ENCODE measurements at regions not wholly inside any gene's neighbourhood (a gene's known extent, or its start where the extent isn't known, plus 50 kb on each side); places are given as distances from the start of the nearest gene placed in this dataset.

DNA sequence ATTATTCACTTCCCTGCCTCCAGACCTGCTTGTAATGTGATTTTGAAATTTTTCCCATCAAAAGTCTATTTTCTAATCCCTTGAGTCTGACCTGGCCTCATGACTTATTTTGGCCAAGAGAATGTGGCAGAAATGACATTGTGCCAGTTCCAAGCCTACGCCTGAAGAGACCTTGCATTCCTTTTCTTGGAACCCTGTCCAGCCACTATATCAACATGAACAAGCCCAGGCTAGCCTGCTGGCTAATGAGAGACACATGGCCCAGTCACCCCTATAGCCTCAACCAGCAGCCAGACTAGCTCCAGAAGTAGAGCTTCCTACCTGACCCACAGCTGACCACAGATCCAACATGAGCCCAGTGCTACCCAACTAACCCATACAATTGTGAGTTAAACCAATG, 121.1 kb upstream of the ACP3 start:
- DNase-seq = no peak

DNA sequence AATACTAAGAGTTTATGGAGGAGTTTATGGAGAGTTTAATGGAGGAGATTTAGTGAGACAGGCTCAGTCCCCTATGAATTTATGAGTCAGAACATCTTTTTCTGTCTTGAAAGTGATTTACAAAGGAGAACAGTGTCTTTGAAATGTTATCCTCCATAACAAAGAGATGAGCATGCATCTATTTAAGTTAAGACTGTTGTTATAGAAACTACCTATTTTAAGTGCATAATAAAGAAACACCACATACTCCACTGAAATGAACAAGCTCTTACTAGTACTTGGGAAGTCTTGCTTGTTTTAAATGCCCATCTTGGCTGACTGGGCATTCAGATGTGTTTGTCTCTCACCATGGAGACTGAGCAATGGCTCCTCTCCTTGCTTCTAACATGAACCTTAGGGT, 118.7 kb upstream of the ACP3 start:
- no peak for DNase-seq

DNA sequence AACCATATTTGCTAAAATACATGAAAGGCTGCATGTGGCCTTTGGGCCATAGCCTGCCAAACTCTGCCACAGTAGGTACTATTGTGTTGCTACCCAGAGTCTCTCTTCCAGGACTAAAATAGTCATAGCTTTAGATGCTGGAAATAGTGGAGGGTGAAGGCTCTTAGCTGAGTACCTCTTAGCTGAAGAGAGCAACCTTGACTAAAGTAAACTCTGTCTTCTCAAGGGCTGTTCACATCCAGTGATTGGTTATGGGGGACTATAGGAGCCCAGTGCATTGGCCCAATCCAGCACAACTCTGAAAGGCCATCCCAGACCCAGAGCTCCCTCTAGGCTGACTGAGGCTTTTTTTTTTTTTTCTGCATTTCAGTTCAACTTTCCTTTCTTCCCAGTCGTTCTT, 117.8 kb upstream of the ACP3 start:
- DNase-seq = no peak

DNA sequence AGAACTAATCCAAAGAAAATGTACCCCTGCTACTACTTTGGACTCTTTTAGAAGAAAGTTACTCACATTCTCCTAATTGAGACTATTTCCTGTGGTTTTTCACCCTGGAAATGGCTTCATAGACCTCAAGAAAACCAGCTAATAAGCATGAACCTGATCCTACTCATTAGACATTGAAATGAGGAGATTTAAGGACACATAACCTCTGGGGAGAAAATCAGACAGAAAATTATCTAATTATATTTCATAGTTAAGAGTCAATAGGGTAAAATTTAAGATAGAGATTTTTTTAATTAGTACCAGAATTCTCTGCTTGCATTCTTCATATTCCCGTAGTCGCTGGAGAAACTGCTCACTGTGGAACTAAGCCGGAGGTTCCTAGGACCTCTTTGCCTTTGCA, 114.6 kb upstream of the ACP3 start:
- DNase-seq = no peak

DNA sequence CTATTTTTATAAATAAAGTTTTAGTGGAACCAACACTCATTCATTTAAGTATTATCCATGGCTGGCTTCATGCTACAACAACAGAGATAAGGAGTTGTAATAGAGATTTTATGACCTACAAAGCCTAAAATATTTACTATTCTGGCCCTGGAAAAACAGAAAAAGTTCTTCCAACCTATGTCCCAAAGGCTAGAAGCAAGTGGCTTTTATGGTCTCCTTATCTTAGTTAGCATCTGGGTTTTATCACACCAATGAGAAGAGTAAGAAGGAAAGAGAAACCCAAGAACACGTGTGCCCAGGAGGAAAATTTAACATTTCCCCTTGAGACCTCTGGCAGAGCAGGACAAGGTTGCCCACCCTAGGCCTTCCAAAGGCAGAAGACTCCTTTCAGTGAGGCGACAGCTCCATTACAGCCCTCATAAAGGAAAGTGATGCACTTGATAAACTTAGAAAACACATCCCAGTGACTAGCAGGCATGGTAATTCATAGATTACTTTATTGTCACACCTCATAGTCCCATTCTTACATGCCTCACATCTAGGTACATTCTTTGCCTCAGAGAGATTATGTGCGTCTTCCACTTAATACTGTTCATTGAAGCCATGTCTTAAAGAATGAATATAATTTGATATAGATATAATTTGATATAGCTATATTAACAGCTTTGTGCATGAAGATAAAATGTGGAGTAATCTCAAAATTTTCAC, 113.2 kb upstream of the ACP3 start:
- DNase-seq = no peak

DNA sequence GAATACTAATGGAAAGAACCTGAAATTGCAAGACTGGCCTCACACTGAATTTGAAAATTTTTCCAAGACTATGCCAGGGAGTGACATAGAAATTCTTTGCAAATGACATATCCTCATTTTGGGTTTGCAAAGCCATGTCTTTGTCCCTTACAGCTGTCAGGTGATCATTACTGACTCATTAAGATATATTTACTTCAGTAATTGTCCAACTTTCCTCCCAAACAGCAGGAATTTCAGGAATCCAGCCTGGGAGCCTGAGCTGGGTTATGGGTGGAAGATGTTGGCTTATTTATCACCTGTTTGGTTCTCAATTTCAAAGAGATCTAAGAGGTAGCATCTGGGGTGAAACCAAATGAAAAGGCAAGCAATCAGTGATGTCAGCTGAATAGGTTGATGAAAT, 111.6 kb upstream of the ACP3 start:
- no peak for DNase-seq

DNA sequence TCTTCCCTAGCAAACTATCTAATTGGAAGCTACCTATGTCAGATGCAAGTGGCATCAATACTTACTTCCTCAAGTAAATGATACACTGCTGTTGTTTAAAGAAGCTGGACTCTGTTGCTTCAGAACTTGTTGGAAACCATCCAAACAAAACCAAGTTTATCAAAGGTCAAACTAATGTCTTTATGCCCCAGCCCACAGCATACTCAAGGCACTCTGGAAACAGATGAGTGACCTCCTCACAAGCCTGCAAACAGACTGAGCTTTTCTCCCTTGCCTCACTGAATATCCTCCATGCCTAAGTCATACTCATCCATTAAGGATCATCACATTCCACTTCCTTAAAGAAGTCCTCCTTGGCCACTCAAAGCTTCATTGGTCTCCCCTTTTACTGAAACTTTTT, 107.4 kb upstream of the ACP3 start:
- no peak for DNase-seq

DNA sequence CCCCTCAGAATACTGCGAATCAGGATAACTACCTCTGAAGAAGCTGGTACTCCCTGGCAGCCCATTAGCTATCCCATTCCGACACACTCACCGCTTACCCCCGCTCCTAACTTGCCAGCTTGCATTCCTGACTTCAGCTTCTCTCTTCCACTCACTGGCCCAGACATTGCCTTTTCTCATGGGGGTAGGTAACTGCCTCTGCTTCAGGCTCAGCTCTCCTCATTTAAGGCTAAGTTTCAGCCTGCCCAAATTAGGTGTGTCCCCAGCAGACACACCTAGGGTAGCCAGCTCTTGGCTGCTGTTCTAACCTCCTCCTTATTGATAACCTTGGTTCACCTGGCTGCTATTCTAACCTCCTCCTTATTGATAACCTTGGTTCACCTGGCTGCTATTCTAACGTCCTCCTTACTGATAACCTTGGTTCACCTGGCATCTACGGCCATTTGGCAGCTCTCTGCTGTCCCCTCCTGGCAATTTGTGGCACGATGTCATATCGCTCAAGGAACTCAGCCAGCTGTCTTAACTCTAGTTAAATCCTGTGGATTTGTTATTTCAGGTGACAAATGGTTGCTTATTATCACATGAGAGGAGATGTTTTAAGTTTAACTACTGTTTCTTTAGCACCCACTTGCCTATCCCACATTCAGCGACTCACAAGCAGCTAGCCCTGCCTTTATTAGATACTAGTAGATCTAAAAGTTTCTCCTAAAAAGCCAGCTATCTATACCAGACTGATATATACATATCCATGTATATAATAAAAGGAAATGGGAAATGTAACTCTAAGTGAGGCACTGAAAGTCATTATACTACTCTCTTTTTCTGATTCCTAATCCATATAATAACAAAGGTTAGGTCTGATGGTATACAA, 106.5 kb upstream of the ACP3 start:
- peak; percentile 3 to 11 for DNase-seq

DNA sequence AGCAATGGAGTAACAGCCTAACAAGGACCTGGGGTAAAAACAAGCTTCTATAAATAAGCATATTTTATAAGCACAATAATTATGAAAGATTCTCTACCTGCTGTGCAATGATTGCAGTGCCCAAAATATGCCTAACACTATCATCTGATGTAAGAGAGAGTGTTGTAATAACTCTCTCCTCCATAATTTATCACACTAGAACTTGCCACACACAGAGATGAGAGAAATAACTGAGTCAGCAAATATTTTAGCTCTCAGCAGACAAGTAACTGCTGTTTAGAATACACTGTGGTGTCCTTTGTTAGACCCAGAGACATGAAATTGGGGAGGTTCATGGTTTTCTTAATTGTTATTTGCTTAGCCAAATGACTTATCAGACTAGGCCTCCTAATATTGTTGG, 105.3 kb upstream of the ACP3 start:
- DNase-seq = no peak

DNA sequence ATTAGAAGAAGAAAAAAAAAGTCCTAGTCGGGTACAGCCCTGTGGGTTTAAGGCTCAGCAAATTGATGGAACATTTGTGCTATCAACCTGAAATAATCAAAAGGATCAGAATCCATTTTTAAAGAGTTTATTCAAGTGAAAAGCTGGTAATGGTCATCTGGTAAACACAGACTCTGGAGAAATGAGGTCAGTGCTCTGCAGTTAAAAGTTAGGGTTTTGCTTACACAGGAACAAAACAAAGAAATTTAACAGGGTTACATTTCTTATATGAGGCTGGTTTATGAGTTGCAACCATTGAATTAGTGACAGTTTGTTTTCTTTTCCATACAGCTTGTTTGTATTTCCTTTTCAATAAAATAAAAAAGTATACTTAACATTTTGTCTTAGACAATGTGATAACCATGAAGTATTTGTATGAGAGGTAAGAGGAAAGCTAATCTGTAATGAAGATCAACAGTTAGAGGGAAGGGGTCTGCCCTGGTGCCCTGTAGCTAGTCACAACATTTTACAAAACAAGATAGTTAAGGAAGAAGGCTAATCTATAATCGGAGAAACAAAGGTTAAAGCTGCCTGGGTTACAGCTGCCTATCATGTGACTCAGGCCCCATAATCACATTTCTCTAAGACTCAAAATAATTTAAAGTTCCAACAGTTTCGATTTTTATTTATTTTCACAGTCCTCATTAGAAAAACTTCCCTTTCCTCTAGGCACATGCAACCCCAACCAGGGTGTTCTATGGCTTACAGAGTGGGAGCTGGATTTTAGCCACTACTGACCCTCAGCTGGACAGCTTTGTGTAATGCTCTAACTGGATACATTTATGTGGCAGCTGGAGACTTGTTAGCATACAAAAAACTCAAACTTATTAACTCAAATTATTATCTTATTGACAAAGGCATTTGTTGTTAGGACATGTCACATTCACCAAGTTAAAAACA, 98.1 kb upstream of the ACP3 start:
- DNase-seq = no peak

DNA sequence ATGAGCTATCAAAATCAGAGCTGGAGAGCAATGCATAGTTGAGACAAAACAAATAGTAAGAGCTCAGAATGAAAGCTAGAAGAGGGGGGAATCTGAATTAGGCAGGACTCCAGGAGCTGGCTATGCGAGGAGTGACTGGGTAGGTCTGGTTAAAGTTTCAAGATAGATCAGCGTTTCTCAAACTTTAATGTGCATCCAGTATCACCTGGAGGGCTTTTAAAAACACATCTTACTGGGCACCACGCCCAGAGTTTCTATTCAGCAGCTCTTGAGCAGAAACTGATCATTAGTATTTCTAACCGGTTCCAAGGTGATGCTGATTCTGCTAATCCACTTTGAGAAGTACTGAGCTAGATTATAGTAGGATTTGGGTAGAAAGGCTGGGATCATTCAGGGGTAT, 96.2 kb upstream of the ACP3 start:
- DNase-seq = no peak

DNA sequence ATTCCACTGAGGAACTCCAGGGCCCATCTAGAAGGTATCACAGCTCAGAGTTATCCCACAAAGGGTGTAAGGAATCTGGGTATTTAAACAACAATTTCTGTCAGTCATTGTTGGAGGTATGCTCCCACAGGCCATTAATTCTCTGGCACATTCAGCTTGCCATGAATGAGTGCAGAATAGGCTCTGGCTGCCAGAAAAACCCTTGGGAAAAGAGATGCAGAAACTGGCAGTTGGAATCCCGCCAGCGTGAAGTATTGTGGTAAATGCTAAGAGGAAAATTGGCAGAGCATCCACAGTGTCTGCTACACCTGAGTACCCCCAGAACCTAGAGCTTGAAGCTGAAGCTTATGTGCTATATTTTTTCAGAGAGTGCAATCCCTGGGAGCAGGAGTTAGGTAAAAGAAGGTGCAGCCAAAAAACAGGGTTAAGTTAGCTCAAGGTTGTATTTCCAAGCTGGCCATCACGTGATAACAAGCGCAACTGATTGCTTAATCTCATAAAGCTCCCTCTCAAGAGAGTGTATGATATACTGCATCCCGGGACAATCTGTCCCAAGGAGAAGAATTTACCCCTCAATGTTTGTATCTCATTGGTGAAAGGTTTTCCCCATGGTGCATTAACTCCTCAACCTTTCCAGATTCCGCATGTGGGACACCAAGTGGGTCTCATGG, 94.2 kb upstream of the ACP3 start:
- DNase-seq = no peak

DNA sequence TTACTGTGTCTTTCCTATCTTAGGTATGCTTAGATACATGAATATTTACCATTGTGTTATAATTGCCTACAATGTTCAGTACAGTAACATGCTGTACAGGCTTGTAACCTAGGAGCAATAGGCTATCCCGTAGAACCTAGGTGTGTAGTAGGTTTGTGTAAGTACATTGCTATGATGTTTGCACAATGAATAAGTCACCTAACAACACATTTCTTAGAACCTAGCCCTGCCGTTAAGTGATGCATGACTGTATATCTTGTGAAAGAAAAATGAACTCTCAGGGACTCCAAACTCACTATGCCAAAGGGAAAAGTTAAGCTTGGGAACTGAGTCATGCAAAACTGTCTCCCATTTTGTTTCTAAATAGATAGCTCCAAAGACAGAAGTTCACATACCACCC, 91.5 kb upstream of the ACP3 start:
- DNase-seq = no peak

DNA sequence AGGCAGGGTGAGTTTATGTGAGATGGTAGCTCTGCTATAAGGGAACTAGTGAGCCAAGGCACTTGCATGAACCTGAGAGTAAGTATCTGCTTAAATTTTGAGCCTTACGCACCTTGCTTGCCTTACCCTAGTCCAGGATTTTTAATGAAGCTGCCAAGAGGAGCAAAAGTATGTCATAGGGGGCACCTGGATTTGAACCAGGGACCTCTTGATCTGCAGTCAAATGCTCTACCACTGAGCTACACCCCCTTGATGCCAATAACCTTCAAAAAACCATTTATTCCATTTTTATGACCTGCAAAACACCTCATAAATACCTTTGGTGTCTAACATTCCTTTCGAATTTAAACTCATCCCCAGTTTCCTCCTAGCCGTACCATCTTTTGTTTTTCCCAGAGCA, 88.3 kb upstream of the ACP3 start:
- DNase-seq = no peak

DNA sequence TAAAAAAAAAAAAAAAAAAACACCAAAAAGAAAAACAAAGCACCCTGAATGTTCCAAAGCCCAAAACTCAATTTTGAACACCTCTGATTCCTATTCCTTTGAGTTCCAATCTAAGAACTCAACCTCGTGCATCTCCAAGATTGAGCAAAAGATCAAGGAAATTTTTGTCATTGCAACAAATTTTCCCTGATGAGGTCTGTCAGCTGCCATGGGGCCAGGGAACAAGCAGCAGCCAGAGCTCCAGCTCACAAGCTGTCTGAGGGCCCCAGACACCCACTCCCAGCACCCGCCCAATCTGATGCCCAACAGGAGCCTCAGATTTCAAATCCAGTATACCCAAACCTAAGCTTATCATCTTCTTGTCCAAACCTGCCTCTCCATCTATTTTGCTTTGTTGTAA, 87.6 kb upstream of the ACP3 start:
- no peak for DNase-seq

DNA sequence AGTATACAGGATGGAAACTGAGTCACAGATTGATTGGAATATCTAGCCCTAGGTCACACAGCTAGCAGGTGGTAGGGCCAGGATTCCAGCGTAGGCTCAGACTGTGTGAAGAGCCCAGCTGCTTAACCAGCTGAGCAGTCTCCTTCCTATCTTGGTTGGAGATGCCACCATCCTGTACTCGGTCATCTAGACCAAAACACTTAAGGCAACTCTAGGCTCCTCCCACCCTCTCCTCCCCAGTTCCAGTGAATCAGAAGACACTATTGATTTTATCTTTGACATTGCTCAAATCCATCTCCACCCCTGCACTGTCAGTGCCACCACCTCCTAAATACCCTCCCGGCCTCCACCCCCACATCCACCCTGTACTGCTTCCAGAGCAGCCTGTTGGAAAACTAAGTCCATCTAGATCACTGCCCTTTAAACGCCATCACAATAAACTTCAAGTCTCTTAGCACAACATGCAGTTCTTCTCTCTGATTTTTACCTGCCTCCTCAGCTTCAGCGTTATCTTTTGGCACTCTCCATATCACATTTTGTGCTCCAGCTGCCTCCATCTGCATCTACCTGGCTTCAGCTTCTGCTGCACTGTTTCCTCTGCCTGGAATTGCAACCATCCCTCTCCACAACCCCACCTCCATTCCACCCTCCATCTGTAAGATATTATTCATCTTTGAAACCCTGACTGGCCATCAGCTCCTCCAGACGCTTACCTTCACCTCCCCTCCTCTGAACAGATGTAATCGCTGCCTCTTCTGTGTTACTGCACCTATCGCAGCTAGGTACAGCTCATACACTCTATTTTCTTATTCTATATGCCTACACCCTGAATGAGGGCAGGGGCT, 86.8 kb upstream of the ACP3 start:
- no peak for DNase-seq

DNA sequence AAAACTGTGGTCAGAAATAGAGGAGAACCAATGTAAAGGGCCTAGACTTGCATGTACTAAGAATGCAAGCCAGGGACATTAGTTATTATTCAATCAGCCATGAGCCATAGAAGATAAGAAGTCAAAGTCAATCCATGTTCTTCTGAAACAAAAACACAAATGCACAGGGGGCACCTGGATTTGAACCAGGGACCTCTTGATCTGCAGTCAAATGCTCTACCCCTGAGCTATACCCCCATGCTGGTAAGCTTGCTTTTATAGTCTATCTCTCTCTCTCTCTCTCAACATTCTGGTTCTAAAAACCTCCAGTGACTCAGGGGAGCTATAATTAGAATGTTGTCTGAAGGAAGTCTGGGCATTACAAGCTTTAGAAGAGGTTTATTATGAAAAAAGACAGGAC, 85.6 kb upstream of the ACP3 start:
- peak; percentile 40 to 45 for DNase-seq

DNA sequence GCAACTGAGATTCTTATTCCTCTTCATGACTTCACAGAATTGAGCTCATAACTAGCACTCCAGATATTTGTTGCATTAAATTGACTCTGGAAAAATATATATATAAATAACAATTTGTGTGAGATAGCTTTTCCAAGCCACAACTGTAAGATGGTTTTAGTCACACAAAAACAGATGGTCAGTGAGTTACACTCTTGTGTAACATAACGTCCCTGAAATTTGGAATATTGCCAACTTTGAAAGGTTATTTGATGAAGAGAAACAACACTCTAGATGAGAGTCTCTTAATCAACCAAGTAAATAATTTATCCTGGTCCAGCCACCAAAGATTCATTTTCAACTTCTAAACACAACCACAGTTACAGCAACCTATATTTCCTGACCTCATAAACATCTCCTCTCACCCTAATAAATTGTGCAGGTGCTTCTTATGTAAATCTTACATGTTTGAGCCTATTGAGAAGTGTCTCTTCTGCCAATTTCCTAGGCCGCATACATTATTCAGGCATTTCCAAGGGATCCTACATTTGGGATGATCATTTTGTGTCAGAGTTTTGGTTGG, 84.9 kb upstream of the ACP3 start:
- DNase-seq = no peak

DNA sequence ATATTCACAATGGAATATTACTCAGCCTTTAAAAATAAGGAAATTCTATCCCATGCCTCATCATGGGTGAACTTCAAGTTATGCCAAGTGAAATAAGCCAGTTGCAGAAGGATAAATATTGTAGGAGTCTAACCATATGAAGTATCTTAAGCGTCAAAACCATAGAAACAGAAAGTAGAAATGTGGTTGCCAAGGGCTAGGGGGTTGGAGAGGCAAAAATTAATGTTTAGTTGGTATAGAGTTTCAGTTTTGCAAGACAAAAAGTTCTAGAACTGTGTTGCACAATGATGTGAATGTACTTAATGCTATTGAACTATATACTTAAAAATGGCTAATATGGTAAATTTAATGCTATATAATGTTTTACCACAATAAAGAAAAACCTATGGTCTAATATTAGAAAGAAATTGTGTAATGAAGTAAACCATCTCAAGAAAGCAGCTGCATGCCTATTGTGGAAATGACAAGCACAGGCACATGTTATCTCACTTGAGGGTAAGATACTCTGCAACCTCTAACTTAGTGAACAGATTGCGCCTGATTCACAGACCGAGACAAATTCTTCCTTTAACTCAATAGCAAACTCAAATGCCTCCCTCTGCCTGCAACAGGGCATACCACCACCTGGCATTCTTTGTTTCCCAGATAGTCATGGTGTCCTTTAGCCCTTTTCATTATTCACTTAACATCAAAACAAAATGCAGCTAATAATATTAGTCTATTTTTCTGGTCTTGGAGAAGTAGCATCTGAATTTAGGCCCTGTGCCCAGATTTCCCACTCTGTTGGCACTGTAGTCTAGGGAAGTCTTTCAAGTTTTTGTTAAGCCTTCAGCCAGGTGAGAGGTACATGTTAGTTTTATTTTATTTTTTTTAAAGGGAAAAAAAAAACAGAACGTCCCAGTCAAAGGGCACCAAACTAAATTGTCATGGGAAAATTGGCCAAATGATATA, 80.2 kb upstream of the ACP3 start:
- no peak for DNase-seq

DNA sequence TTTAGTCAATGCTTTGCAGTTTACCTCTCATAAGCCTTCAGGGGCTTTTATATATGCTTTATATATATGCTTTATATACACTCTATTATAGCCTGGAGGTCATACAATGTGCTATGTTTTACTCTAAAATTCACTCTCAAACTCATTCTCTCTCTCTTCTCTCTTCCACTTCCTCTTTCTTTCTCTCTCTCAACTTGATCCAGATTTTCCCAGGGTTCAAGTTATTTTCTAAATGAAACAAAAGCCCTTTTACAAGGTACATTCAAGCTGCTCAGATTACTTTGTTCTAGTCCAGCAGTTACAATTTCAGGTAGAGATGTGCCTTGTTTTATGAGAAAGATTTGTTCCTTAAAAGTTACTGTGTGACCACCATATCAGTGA, 79.6 kb upstream of the ACP3 start:
- DNase-seq = no peak

Data from Kasumi-1 (cell line).